A549 (cell line): ENCODE measurements at regions not wholly inside any gene's neighbourhood (a gene's known extent, or its start where the extent isn't known, plus 50 kb on each side); places are given as distances from the start of the nearest gene placed in this dataset.

ENCODE experiments used
- CTCF ChIP-seq: fragments of >200 bp; sonication (Bioruptor Twin); formaldehyde crosslinking; IDR thresholded peaks from 3 replicates; pipeline ENCODE4 v1.5.1; 2016
- POLR2A ChIP-seq: IDR thresholded peaks from 2 replicates; pipeline ENCODE4 v1.6.1; 2012; ENCODE audit warnings: mild to moderate bottlenecking, low read length

DNA sequence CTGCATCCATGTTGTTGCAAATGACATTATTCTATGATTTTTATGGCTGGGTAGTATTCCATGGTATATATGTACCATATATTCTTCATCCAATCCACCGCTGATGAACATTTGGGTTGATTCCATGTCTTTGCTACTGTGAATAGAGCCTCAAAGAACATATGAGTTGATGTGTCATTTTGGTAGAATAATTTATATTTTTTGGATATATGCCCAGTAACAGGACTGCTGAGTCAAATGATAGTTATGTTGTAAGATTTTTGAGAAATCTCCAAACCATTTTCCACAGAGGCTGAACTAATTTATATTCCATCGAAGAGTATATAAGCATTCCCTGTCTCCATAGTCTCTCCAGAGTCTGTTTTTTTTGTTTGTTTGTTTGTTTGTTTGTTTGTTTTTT, 1373.5 kb downstream of the GRIK2 start:
- no peak for TF ChIP-seq POLR2A
- TF ChIP-seq CTCF = no peak
